Vagina (tissue), 2 donors: ENCODE measurements at regions not wholly inside any gene's neighbourhood (a gene's known extent, or its start where the extent isn't known, plus 50 kb on each side); places are given as distances from the start of the nearest gene placed in this dataset.

ENCODE experiments used
- DNase-seq, 2 donors: peaks; one replicate each; pipeline ENCODE4 v3.0.0-alpha.2; 2017; ENCODE audit errors: extremely low spot score in 2 of 2
- H3K27ac ChIP-seq: fragments of 200-600 bp; sonication (generic); one replicate; pipeline ENCODE4 v1.5.1; 2019
- H3K27me3 ChIP-seq: fragments of 200-600 bp; sonication (generic); one replicate; pipeline ENCODE4 v1.5.1; 2019
- H3K36me3 ChIP-seq, 2 donors: fragments of 200-600 bp; sonication (generic); one replicate each; pipeline ENCODE4 v1.5.1; 2017 to 2019
- H3K4me1 ChIP-seq: fragments of 200-600 bp; sonication (generic); one replicate; pipeline ENCODE4 v1.5.1; 2019
- H3K4me3 ChIP-seq, 2 donors: fragments of 200-600 bp; sonication (generic); 1 replicate in 1 of 2; 2 replicates in 1 of 2; pipeline ENCODE4 v1.5.1; 2016 to 2019
- H3K9me3 ChIP-seq: fragments of 200-600 bp; sonication (generic); one replicate; pipeline ENCODE4 v1.5.1; 2019
- POLR2A ChIP-seq, 2 donors: fragments of 450-650 bp; IDR thresholded peaks; one replicate each; pipeline ENCODE4 v1.6.1; 2017; ENCODE audit warnings: antibody characterized with exemption in 2 of 2, mild to moderate bottlenecking in 2 of 2, moderate library complexity in 2 of 2
- POLR2AphosphoS5 ChIP-seq, 2 donors: sonication (generic); formaldehyde crosslinking; IDR thresholded peaks; one replicate each; pipeline ENCODE4 v1.9.0; 2017; ENCODE audit warnings: antibody characterized with exemption in 2 of 2, mild to moderate bottlenecking in 2 of 2, low read depth in 1 of 2; ENCODE audit not compliant: insufficient read depth in 1 of 2
- intact Hi-C: fragments of 100-400 bp; cut with DNase I; formaldehyde crosslinking; loops from one replicate; pipeline ENCODE4 v1.15.1; 2023
- TF ChIP-seq, protein P1 (sequence below), 3 experiments: fragments of 450-650 bp in 2 of 3; fragments of 200-600 bp in 1 of 3; sonication (generic) in 1 of 3; IDR thresholded peaks; one replicate each; pipeline ENCODE4 v1.5.1; 2017 to 2019; ENCODE audit warnings: antibody characterized with exemption in 3 of 3, mild to moderate bottlenecking in 2 of 3, moderate library complexity in 2 of 3

DNA sequence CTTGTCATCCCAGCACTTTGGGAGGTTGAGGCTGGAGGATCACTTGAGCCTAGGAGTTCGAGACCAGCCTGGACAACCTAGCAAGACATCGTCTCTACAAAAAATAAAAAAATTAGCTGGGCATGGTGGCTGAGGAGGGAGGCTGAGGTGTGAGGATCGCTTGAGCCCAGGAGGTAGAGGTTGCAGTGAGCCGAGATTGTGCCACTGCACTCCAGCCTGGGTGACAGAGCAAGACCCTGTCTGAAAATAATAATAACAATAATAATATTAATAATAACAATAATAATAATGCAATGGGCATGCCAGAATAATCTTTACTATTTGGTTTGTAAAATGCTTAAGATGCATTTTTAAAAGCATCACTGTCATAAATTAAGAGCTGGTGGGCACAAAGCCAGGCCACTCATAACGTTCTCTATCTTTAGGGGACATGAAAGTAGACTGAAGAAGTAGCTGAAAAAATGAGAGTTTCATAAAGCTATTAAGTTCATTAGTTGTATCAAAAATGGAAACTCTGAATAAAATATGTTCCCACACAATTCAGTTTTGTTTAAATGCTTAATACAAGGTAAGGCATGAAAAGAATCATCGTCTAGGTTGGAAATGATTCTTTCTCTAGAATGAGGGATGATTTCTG lies 51.6 kb upstream of the ITPKB start:
- Histone ChIP-seq H3K9me3 (no peaks in the 10 kb centered on the region), H3K4me3 (no peak overlapping the region), H3K27me3 (no peaks in the 10 kb centered on the region), H3K36me3 (no peaks in the 10 kb centered on the region), H3K27ac (no peak overlapping the region), H3K4me1 (no peaks in the 10 kb centered on the region)
- TF ChIP-seq POLR2A (IDR thresholded peaks at IDR 0.05) (no peak), POLR2AphosphoS5 (IDR thresholded peaks at IDR 0.05; ENCODE audit: insufficient read depth in 1 of 2, low read depth in 1 of 2) (no peak)
- TF ChIP-seq, protein P1, sequence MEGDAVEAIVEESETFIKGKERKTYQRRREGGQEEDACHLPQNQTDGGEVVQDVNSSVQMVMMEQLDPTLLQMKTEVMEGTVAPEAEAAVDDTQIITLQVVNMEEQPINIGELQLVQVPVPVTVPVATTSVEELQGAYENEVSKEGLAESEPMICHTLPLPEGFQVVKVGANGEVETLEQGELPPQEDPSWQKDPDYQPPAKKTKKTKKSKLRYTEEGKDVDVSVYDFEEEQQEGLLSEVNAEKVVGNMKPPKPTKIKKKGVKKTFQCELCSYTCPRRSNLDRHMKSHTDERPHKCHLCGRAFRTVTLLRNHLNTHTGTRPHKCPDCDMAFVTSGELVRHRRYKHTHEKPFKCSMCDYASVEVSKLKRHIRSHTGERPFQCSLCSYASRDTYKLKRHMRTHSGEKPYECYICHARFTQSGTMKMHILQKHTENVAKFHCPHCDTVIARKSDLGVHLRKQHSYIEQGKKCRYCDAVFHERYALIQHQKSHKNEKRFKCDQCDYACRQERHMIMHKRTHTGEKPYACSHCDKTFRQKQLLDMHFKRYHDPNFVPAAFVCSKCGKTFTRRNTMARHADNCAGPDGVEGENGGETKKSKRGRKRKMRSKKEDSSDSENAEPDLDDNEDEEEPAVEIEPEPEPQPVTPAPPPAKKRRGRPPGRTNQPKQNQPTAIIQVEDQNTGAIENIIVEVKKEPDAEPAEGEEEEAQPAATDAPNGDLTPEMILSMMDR (IDR thresholded peaks at IDR 0.05): no peak
- no peak for DNase-seq
- intact Hi-C loops: no loop called here

- no peaks in the 10 kb centered on the region for H3K27me3 ChIP-seq
- no peaks in the 10 kb centered on the region for H3K36me3 ChIP-seq
- DNase-seq: no peak
- intact Hi-C loops: no loop called here
- TF ChIP-seq POLR2AphosphoS5 (IDR thresholded peaks at IDR 0.05; ENCODE audit: insufficient read depth in 1 of 2, low read depth in 1 of 2): no peak
- TF ChIP-seq, protein P1 (IDR thresholded peaks at IDR 0.05): no peak
- TF ChIP-seq POLR2A (IDR thresholded peaks at IDR 0.05): no peak
- H3K9me3 ChIP-seq: no peaks in the 10 kb centered on the region
- no peak overlapping the region for H3K4me3 ChIP-seq
- peaks cover 3% of the 10 kb centered on the region for H3K4me1 ChIP-seq
- no peak overlapping the region for H3K27ac ChIP-seq
Measured at GRCh38 chr1:226788965-226789364, 49.9 kb upstream of the ITPKB start.
